Natural killer cell (primary cell): ENCODE measurements at regions not wholly inside any gene's neighbourhood (a gene's known extent, or its start where the extent isn't known, plus 50 kb on each side); places are given as distances from the start of the nearest gene placed in this dataset.

ENCODE experiments used
- ATAC-seq, 3 donors: fragments of 150-1000 bp in 2 of 3; fragments of 200-7000 bp in 1 of 3; cut with Tn5 transposase; 1 replicate in 1 of 3; 2 replicates in 2 of 3; pipeline ENCODE4 v1.10.0; 2021; ENCODE audit warnings: mild to moderate bottlenecking in 2 of 3, moderate library complexity in 2 of 3
- DNase-seq, 2 donors: peaks; one replicate each; pipeline versions ENCODE4 v3.0.0 to v3.0.0-alpha.2; 2013 to 2021; ENCODE audit warnings: mixed read lengths in 1 of 2
- H3K27ac ChIP-seq: one replicate; pipeline ENCODE4 v1.5.1; 2013; ENCODE audit warnings: mild to moderate bottlenecking, low read length
- H3K27me3 ChIP-seq: one replicate; pipeline ENCODE4 v1.6.1; 2013; ENCODE audit warnings: low read length; ENCODE audit not compliant: control insufficient read depth, insufficient read depth
- H3K36me3 ChIP-seq: one replicate; pipeline ENCODE4 v1.6.1; 2013; ENCODE audit warnings: low read length; ENCODE audit not compliant: control insufficient read depth, insufficient read depth
- H3K4me1 ChIP-seq: one replicate; pipeline ENCODE4 v1.6.1; 2013; ENCODE audit warnings: low read length; ENCODE audit not compliant: control insufficient read depth, insufficient read depth
- H3K4me3 ChIP-seq: one replicate; pipeline ENCODE4 v1.5.1; 2013; ENCODE audit warnings: low read length
- H3K9me3 ChIP-seq: one replicate; pipeline ENCODE4 v1.6.1; 2013; ENCODE audit warnings: low read length; ENCODE audit not compliant: control insufficient read depth, insufficient read depth
- H3K27ac Mint-ChIP-seq, 2 donors: one replicate each; pipeline ENCODE4 v1.8.0; 2022; ENCODE audit warnings: mild to moderate bottlenecking in 2 of 2, mixed read lengths in 2 of 2, moderate library complexity in 1 of 2
- H3K27me3 Mint-ChIP-seq, 2 donors: one replicate each; pipeline ENCODE4 v1.8.0; 2022; ENCODE audit warnings: low read depth in 2 of 2, mixed read lengths in 2 of 2
- H3K36me3 Mint-ChIP-seq: one replicate; pipeline ENCODE4 v1.8.0; 2022; ENCODE audit warnings: mixed read lengths
- H3K4me1 Mint-ChIP-seq, 2 donors: one replicate each; pipeline ENCODE4 v1.8.0; 2022; ENCODE audit warnings: mixed read lengths in 2 of 2
- H3K4me3 Mint-ChIP-seq: one replicate; pipeline ENCODE4 v1.8.0; 2022; ENCODE audit warnings: mild to moderate bottlenecking, moderate library complexity, mixed read lengths
- H3K9me3 Mint-ChIP-seq, 2 donors: one replicate each; pipeline ENCODE4 v1.8.0; 2022; ENCODE audit warnings: mixed read lengths in 2 of 2
- WGBS: methylation state at CpG from one replicate; pipeline ENCODE4 v1.1.7; 2013; ENCODE audit warnings: missing lambda C conversion rate; ENCODE audit not compliant: insufficient coverage; 5-methylcytosine and 5-hydroxymethylcytosine counted together
- intact Hi-C: fragments of 100-400 bp; cut with micrococcal nuclease; formaldehyde crosslinking; loops from one replicate; pipeline ENCODE4 v1.14.2; 2022
- TF ChIP-seq, protein P1 (sequence below): fragments of 200-600 bp; IDR thresholded peaks from one replicate; pipeline ENCODE4 v1.8.0; 2022; ENCODE audit warnings: antibody characterized with exemption

DNA sequence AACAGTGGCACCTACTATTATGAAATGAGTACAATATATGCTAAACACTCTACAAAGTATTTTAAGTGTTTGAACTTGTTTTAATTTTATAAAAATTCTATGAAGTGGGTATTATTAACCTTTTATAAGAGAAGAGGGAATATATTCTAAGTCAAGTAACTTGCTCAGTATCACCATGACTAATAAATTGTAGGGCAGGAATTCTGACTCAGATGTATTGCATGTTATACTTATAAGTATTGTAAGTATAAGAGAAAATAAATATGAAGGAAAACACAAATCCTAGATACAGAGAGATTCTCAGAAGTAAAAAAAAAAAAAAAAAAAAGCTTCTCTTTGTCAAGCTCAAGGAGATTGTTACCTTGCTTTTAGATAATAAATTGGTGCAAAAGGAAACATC lies 893.2 kb downstream of the SLC16A7 start:
- H3K4me1 Mint-ChIP-seq: no peaks in the 10 kb centered on the region
- no peak overlapping the region for H3K4me3 Mint-ChIP-seq

GRCh38 chr12:60494244-60494643 lies 898.4 kb downstream of the SLC16A7 start:
- H3K4me3 Mint-ChIP-seq: no peak overlapping the region
- H3K4me1 ChIP-seq: no peaks in the 10 kb centered on the region
- no peak overlapping the region for H3K4me3 ChIP-seq
- no peaks in the 10 kb centered on the region for H3K36me3 ChIP-seq
- H3K9me3 ChIP-seq: no peaks in the 10 kb centered on the region
- H3K27ac Mint-ChIP-seq: no peak overlapping the region
- no peaks in the 10 kb centered on the region for H3K36me3 Mint-ChIP-seq
- no peak overlapping the region for H3K27ac ChIP-seq
- DNase-seq (no peak), ATAC-seq (no peak)
- no peaks in the 10 kb centered on the region for H3K4me1 Mint-ChIP-seq
- H3K27me3 ChIP-seq: no peaks in the 10 kb centered on the region
- H3K9me3 Mint-ChIP-seq: peaks cover 12 to 22% of the 10 kb centered on the region in 2 donors
- H3K27me3 Mint-ChIP-seq: no peaks in the 10 kb centered on the region
- intact Hi-C loops: no loop called here
- 24% methylated on average over 2 of the region's 2 CpGs for WGBS
- TF ChIP-seq, protein P1, sequence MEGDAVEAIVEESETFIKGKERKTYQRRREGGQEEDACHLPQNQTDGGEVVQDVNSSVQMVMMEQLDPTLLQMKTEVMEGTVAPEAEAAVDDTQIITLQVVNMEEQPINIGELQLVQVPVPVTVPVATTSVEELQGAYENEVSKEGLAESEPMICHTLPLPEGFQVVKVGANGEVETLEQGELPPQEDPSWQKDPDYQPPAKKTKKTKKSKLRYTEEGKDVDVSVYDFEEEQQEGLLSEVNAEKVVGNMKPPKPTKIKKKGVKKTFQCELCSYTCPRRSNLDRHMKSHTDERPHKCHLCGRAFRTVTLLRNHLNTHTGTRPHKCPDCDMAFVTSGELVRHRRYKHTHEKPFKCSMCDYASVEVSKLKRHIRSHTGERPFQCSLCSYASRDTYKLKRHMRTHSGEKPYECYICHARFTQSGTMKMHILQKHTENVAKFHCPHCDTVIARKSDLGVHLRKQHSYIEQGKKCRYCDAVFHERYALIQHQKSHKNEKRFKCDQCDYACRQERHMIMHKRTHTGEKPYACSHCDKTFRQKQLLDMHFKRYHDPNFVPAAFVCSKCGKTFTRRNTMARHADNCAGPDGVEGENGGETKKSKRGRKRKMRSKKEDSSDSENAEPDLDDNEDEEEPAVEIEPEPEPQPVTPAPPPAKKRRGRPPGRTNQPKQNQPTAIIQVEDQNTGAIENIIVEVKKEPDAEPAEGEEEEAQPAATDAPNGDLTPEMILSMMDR: no peak

More for the DNA sequence above, 893.2 kb downstream of the SLC16A7 start:
- no peak for ATAC-seq
- H3K27me3 ChIP-seq: no peaks in the 10 kb centered on the region
- no peak overlapping the region for H3K27ac Mint-ChIP-seq
- DNase-seq: no peak
- TF ChIP-seq, protein P1: no peak
- H3K36me3 Mint-ChIP-seq: no peaks in the 10 kb centered on the region
- intact Hi-C loops: no loop called here
- H3K9me3 Mint-ChIP-seq: peaks cover 6 to 23% of the 10 kb centered on the region in 2 donors
- H3K9me3 ChIP-seq: no peaks in the 10 kb centered on the region
- H3K4me3 ChIP-seq: no peak overlapping the region
- H3K27me3 Mint-ChIP-seq: no peaks in the 10 kb centered on the region
- no peak overlapping the region for H3K27ac ChIP-seq
- no peaks in the 10 kb centered on the region for H3K4me1 ChIP-seq
- no peaks in the 10 kb centered on the region for H3K36me3 ChIP-seq

- Mint-ChIP-seq H3K4me3 (no peak overlapping the region), H3K9me3 (peaks cover 12 to 18% of the 10 kb centered on the region in 2 donors), H3K36me3 (no peaks in the 10 kb centered on the region), H3K27ac (no peak overlapping the region), H3K27me3 (no peaks in the 10 kb centered on the region), H3K4me1 (no peaks in the 10 kb centered on the region)
- no peaks in the 10 kb centered on the region for H3K36me3 ChIP-seq
- H3K9me3 ChIP-seq: no peaks in the 10 kb centered on the region
- intact Hi-C loops: no loop called here
- H3K27me3 ChIP-seq: no peaks in the 10 kb centered on the region
- TF ChIP-seq, protein P1: no peak
- DNase-seq: no peak
- H3K4me1 ChIP-seq: no peaks in the 10 kb centered on the region
- no peak for ATAC-seq
- H3K4me3 ChIP-seq: no peak overlapping the region
- WGBS: 86% methylated on average over 1 of the region's 1 CpG
- no peak overlapping the region for H3K27ac ChIP-seq
Measured at GRCh38 chr12:60498656-60499055, 902.8 kb downstream of the SLC16A7 start.

- Mint-ChIP-seq H3K27me3 (no peaks in the 10 kb centered on the region), H3K36me3 (no peaks in the 10 kb centered on the region), H3K4me1 (no peaks in the 10 kb centered on the region), H3K9me3 (peaks cover 4 to 10% of the 10 kb centered on the region in 2 donors), H3K4me3 (no peak overlapping the region), H3K27ac (no peak overlapping the region)
- intact Hi-C loops: no loop called here
- H3K4me1 ChIP-seq: no peaks in the 10 kb centered on the region
- H3K27ac ChIP-seq: no peak overlapping the region
- DNase-seq (no peak), ATAC-seq (no peak)
- no CpG with 5 or more reads among the region's 2 CpGs for WGBS
- no peak overlapping the region for H3K4me3 ChIP-seq
- TF ChIP-seq, protein P1: no peak
- no peaks in the 10 kb centered on the region for H3K36me3 ChIP-seq
- H3K9me3 ChIP-seq: no peaks in the 10 kb centered on the region
- no peaks in the 10 kb centered on the region for H3K27me3 ChIP-seq
Measured at GRCh38 chr12:60501124-60501729, 905.4 kb downstream of the SLC16A7 start.
